K562 (cell line): ENCODE measurements at regions not wholly inside any gene's neighbourhood (a gene's known extent, or its start where the extent isn't known, plus 50 kb on each side); places are given as distances from the start of the nearest gene placed in this dataset.

Experiments used
- ATAC-seq: fragments of 200-7000 bp; cut with Tn5 transposase; 3 replicates; pipeline ENCODE4 v1.9.1; 2020; ENCODE audit warnings: moderate library complexity
- BruUV-seq: library from RNA; stranded (reverse); fragments of 400-500 nt; replicated peaks from 2 replicates; lab custom pipeline; 2021; lab: Mats Ljungman, UMichigan
- CTCF ChIA-PET: fragments of 300-600 bp; formaldehyde crosslinking; extraction: SDS; loops from one replicate; lab custom pipeline; 2021; ENCODE audit warnings: low intra/inter-chr PET ratio; lab: Yijun Ruan, JAX
- POLR2A ChIA-PET: fragments of 300-600, 350-650 bp; sonication (Branson Sonifier 250); formaldehyde crosslinking; extraction: SDS; loops from one replicate; lab custom pipeline; 2021; ENCODE audit warnings: antibody characterized with exemption, inconsistent platforms; lab: Yijun Ruan, JAX
- DNase-seq, 4 experiments: peaks; one replicate each; pipeline versions ENCODE4 v3.0.0 to v3.0.0-alpha.2; 2011 to 2018; ENCODE audit warnings: low spot score in 3 of 4, mixed read lengths in 3 of 4; ENCODE audit errors: extremely low read depth in 1 of 4
- FAIRE-seq: peaks from 2 replicates; lab custom pipeline; 2011; peaks lifted over from hg19 to GRCh38; lab: Jason Lieb, UNC
- H2AFZ ChIP-seq: 2 replicates; pipeline ENCODE4 v1.6.0; 2011; ENCODE audit warnings: low read depth, low read length, control low read depth, inconsistent platforms
- H3K27ac ChIP-seq: fragments of 200-600 bp; 3 replicates; pipeline ENCODE4 v1.8.0; 2011; ENCODE audit warnings: low read depth, mild to moderate bottlenecking, control low read depth, inconsistent platforms, low read length, moderate library complexity, mixed read lengths; ENCODE audit errors: extremely low read depth
- H3K27me3 ChIP-seq, 2 experiments: fragments of 300-600 bp in 1 of 2; 2 replicates in 1 of 2; 3 replicates in 1 of 2; pipeline versions ENCODE4 v1.6.0 to v1.8.0; 2011; ENCODE audit warnings: inconsistent platforms in 2 of 2, low read length in 2 of 2, mild to moderate bottlenecking in 1 of 2, mixed read lengths in 1 of 2, moderate library complexity in 1 of 2; ENCODE audit not compliant: control insufficient read depth in 2 of 2, insufficient read depth in 2 of 2
- H3K36me3 ChIP-seq: fragments of 300-600 bp; 3 replicates; pipeline ENCODE4 v1.8.0; 2011; ENCODE audit warnings: mild to moderate bottlenecking, low read length, inconsistent platforms; ENCODE audit not compliant: control insufficient read depth, insufficient read depth
- H3K4me1 ChIP-seq, 2 experiments: fragments of 200-600 bp in 1 of 2; replicated peaks in 1 of 2; 2 replicates in 1 of 2; 3 replicates in 1 of 2; pipeline versions ENCODE4 v1.5.1 to v1.8.0; 2011; ENCODE audit warnings: inconsistent platforms in 2 of 2, low read length in 2 of 2, mild to moderate bottlenecking in 1 of 2, mixed read lengths in 1 of 2, moderate library complexity in 1 of 2; ENCODE audit not compliant: control insufficient read depth in 2 of 2, insufficient read depth in 2 of 2
- H3K4me2 ChIP-seq: 2 replicates; pipeline ENCODE4 v1.6.1; 2011; ENCODE audit warnings: low read length, control low read depth, inconsistent platforms, mixed read lengths; ENCODE audit not compliant: insufficient read depth
- H3K4me3 ChIP-seq: fragments of 200-600 bp; sonication (generic), shearing (Covaris generic); 2 replicates; pipeline ENCODE4 v1.5.1; 2016; ENCODE audit warnings: control low read depth, inconsistent platforms
- H3K79me2 ChIP-seq: fragments of 200-600 bp; 3 replicates; pipeline ENCODE4 v1.8.0; 2011; ENCODE audit warnings: low read length, inconsistent platforms; ENCODE audit not compliant: control insufficient read depth, insufficient read depth
- H3K9ac ChIP-seq, 2 experiments: 2 replicates each; pipeline versions ENCODE4 v1.6.0 to v1.6.1; 2011; ENCODE audit warnings: low read depth in 2 of 2, low read length in 2 of 2, control low read depth in 1 of 2, inconsistent platforms in 1 of 2, mild to moderate bottlenecking in 1 of 2, mixed read lengths in 1 of 2; ENCODE audit not compliant: insufficient read depth in 1 of 2
- H3K9me1 ChIP-seq: one replicate; pipeline ENCODE4 v1.6.0; 2011; ENCODE audit warnings: inconsistent platforms, mild to moderate bottlenecking, low read length, moderate library complexity; ENCODE audit not compliant: control insufficient read depth, insufficient read depth
- H3K9me3 ChIP-seq: replicated peaks from 2 replicates; pipeline ENCODE4 v1.5.1; 2011; ENCODE audit warnings: low read depth, low read length, inconsistent platforms; ENCODE audit not compliant: control insufficient read depth, insufficient read depth
- H4K20me1 ChIP-seq: replicated peaks from 2 replicates; pipeline ENCODE4 v1.6.1; 2011; ENCODE audit warnings: low read length, inconsistent platforms, mixed read lengths; ENCODE audit not compliant: control insufficient read depth, insufficient read depth
- ARID2 ChIP-seq: fragments of 450-650 bp; IDR thresholded peaks from 2 replicates; pipeline ENCODE4 v1.6.1; 2017; ENCODE audit warnings: antibody characterized with exemption, mild to moderate bottlenecking
- BCOR ChIP-seq: fragments of 450-650 bp; IDR thresholded peaks from 2 replicates; pipeline ENCODE4 v1.6.1; 2016
- CBFB ChIP-seq: sonication (generic); formaldehyde crosslinking; IDR thresholded peaks from 2 replicates; pipeline ENCODE4 v1.4.0; 2020; ENCODE audit warnings: mild to moderate bottlenecking, missing genetic modification reagents
- CSDE1 ChIP-seq, 2 experiments: fragments of 450-650 bp; IDR thresholded peaks; 2 replicates each; pipeline ENCODE4 v1.6.1; 2016; ENCODE audit warnings: mild to moderate bottlenecking in 1 of 2
- CXXC5 ChIP-seq: fragments of 250-450 bp; sonication (Bioruptor Pico); IDR thresholded peaks from 2 replicates; pipeline ENCODE4 v1.8.0; 2022; ENCODE audit warnings: inconsistent platforms, mild to moderate bottlenecking, moderate library complexity
- EGR1 ChIP-seq: fragments of 450-650 bp; conservative IDR thresholded peaks from 2 replicates; pipeline ENCODE4 v1.6.1; 2017; ENCODE audit warnings: mild to moderate bottlenecking
- FOXP1 ChIP-seq: sonication (generic); formaldehyde crosslinking; IDR thresholded peaks from 2 replicates; pipeline ENCODE4 v1.8.0; 2022; ENCODE audit warnings: mild to moderate bottlenecking, missing genetic modification reagents
- HNRNPL ChIP-seq: fragments of 200-400 bp; formaldehyde crosslinking; IDR thresholded peaks from 2 replicates; pipeline ENCODE4 v1.6.1; 2017; ENCODE audit warnings: low read depth, mild to moderate bottlenecking, low read length
- IRF2 ChIP-seq: sonication (generic); formaldehyde crosslinking; IDR thresholded peaks from 2 replicates; pipeline ENCODE4 v1.8.1; 2022; ENCODE audit warnings: mild to moderate bottlenecking, missing genetic modification reagents
- KLF6 ChIP-seq: fragments of 250-450 bp; sonication (Bioruptor Pico); IDR thresholded peaks from 2 replicates; pipeline ENCODE4 v1.4.0; 2020; ENCODE audit warnings: mild to moderate bottlenecking, moderate library complexity, borderline replicate concordance
- MNT ChIP-seq, 2 experiments: fragments of 450-650 bp; conservative IDR thresholded peaks; 2 replicates each; pipeline ENCODE4 v1.6.1; 2017; ENCODE audit warnings: mild to moderate bottlenecking in 2 of 2, moderate library complexity in 2 of 2
- NCOA4 ChIP-seq: fragments of 450-650 bp; IDR thresholded peaks from 2 replicates; pipeline ENCODE4 v1.6.1; 2018; ENCODE audit warnings: mild to moderate bottlenecking; ENCODE audit not compliant: partially characterized antibody
- NFIC ChIP-seq: fragments of 450-650 bp; IDR thresholded peaks from 2 replicates; pipeline ENCODE4 v1.6.1; 2017; ENCODE audit warnings: mild to moderate bottlenecking, inconsistent platforms
- NFIX ChIP-seq: fragments of 250-450 bp; sonication (Bioruptor Pico); IDR thresholded peaks from 2 replicates; pipeline ENCODE4 v1.4.0; 2020; ENCODE audit warnings: low read depth, mild to moderate bottlenecking, moderate library complexity
- REST ChIP-seq, 2 experiments: fragments of 450-650 bp; formaldehyde crosslinking in 1 of 2; IDR thresholded peaks; 2 replicates each; pipeline versions ENCODE4 v1.4.0 to v1.6.1; 2014 to 2020; ENCODE audit warnings: mild to moderate bottlenecking in 2 of 2, borderline replicate concordance in 1 of 2, low read depth in 1 of 2
- ZNF586 ChIP-seq: fragments of 450-650 bp; formaldehyde crosslinking; conservative IDR thresholded peaks from 2 replicates; pipeline ENCODE4 v1.4.0; 2020; ENCODE audit warnings: mild to moderate bottlenecking, moderate library complexity
- ZNF77 ChIP-seq: fragments of 250-450 bp; sonication (Bioruptor Pico); IDR thresholded peaks from 2 replicates; pipeline ENCODE4 v1.5.0; 2020
- WGBS: fragments of 100-300 bp; shearing (Covaris generic); methylation state at CpG from one replicate; pipeline ENCODE4 v1.1.6; 2016; ENCODE audit warnings: low coverage, mixed read lengths; ENCODE audit not compliant: insufficient coverage; ENCODE audit errors: missing lambda C conversion rate; 5-methylcytosine and 5-hydroxymethylcytosine counted together
- in situ Hi-C: fragments of 300-500 bp; cut with MboI; formaldehyde crosslinking; loops from 4 replicates; pipeline ENCODE4 v1.15.0; 2018; ENCODE audit warnings: inconsistent platforms, mixed read lengths
- intact Hi-C: fragments of 100-400 bp; cut with micrococcal nuclease; formaldehyde crosslinking; loops from 2 replicates; pipeline ENCODE4 v1.14.2; 2022

GRCh38 chr12:9389796-9390195 lies 181.6 kb upstream of the PZP start:
- Histone ChIP-seq H3K9me1 (no peaks in the 10 kb centered on the region), H3K27me3 (no peaks in the 10 kb centered on the region), H3K9ac (no peak overlapping the region; a peak in 1 of 4 replicates), H2AFZ (peak overlapping the region; percentile 23; the same call in 1 of the 2 replicates), H3K9me3 (no peaks in the 10 kb centered on the region), H3K36me3 (no peaks in the 10 kb centered on the region), H3K4me2 (no peak overlapping the region), H3K27ac (no peak overlapping the region), H4K20me1 (no peaks in the 10 kb centered on the region), H3K79me2 (no peaks in the 10 kb centered on the region), H3K4me3 (no peak overlapping the region), H3K4me1 (no peaks in the 10 kb centered on the region; a peak in 1 of 5 replicates)
- in situ Hi-C loops (loop anchor here (10.0 kb wide), 1 partner anchor 195 kb away; no protein-coding TSS in a partner anchor), intact Hi-C loops (no loop called here)
- TF ChIP-seq KLF6 (no peak), NFIX (CRISPR knock-in tag) (no peak), CXXC5 (no peak), ZNF77 (CRISPR knock-in tag) (no peak), IRF2 (no peak), NCOA4 (no peak), ARID2 (no peak), CBFB (CRISPR knock-in tag) (no peak), MNT (conservative IDR thresholded peaks at IDR 0.05) (no peak), BCOR (no peak), EGR1 (no peak), FOXP1 (CRISPR knock-in tag) (no peak), HNRNPL (no peak), CSDE1 (IDR thresholded peaks at IDR 0.05) (no peak), NFIC (no peak), REST (IDR thresholded peaks at IDR 0.05; ENCODE audit: borderline replicate concordance) (no peak), REST (CRISPR knock-in tag; IDR thresholded peaks at IDR 0.05; ENCODE audit: low read depth) (no peak), ZNF586 (CRISPR knock-in tag) (no peak)
- no peak for DNase-seq
- no TSS peak for BruUV-seq
- ChIA-PET CTCF (no interaction called here), POLR2A (no interaction called here)
- WGBS: 38% methylated on average over 10 of the region's 10 CpGs
- FAIRE-seq: no peak
- no peak for ATAC-seq
